Liver (tissue), 7 donors: ENCODE measurements at regions not wholly inside any gene's neighbourhood (a gene's known extent, or its start where the extent isn't known, plus 50 kb on each side); places are given as distances from the start of the nearest gene placed in this dataset.

Source experiments
- DNase-seq: peaks from one replicate; pipeline ENCODE4 v3.0.0-alpha.2; 2017; ENCODE audit warnings: low spot score
- H3K27ac ChIP-seq, 2 donors: one replicate each; pipeline ENCODE4 v1.7.0; 2013; ENCODE audit warnings: inconsistent platforms in 2 of 2, low read length in 2 of 2, control low read depth in 1 of 2, low read depth in 1 of 2, mild to moderate bottlenecking in 1 of 2
- H3K27me3 ChIP-seq, 4 donors: one replicate each; pipeline versions ENCODE4 v1.6.1 to v1.7.0; 2013; ENCODE audit warnings: low read length in 3 of 4, inconsistent platforms in 1 of 4, mild to moderate bottlenecking in 1 of 4, moderate library complexity in 1 of 4; ENCODE audit not compliant: control insufficient read depth in 4 of 4, insufficient read depth in 4 of 4
- H3K36me3 ChIP-seq, 4 donors: one replicate each; pipeline versions ENCODE4 v1.6.1 to v1.7.0; 2013; ENCODE audit warnings: low read length in 3 of 4, mild to moderate bottlenecking in 3 of 4, low read depth in 1 of 4, moderate library complexity in 1 of 4; ENCODE audit not compliant: control insufficient read depth in 4 of 4, insufficient read depth in 3 of 4
- H3K4me1 ChIP-seq, 4 donors: one replicate each; pipeline versions ENCODE4 v1.6.1 to v1.7.0; 2013; ENCODE audit warnings: low read length in 3 of 4, mild to moderate bottlenecking in 3 of 4, moderate library complexity in 1 of 4; ENCODE audit not compliant: control insufficient read depth in 4 of 4, insufficient read depth in 4 of 4
- H3K4me3 ChIP-seq, 3 donors: one replicate each; pipeline versions ENCODE4 v1.6.1 to v1.7.0; 2013; ENCODE audit warnings: low read length in 3 of 3, control low read depth in 1 of 3, low read depth in 1 of 3, mild to moderate bottlenecking in 1 of 3
- H3K9ac ChIP-seq, 2 donors: one replicate each; pipeline ENCODE4 v1.7.0; 2013; ENCODE audit warnings: low read length in 2 of 2, mild to moderate bottlenecking in 2 of 2, moderate library complexity in 2 of 2, control low read depth in 1 of 2, low read depth in 1 of 2
- H3K9me3 ChIP-seq, 4 donors: one replicate each; pipeline versions ENCODE4 v1.6.1 to v1.7.0; 2013; ENCODE audit warnings: low read length in 3 of 4; ENCODE audit not compliant: control insufficient read depth in 4 of 4
- EGR1 ChIP-seq, 2 donors: IDR thresholded peaks; 2 replicates each; pipeline ENCODE4 v1.6.1; 2016 to 2018; ENCODE audit warnings: antibody characterized with exemption in 2 of 2, low read depth in 2 of 2
- FOXA1 ChIP-seq: IDR thresholded peaks from 2 replicates; pipeline ENCODE4 v1.6.1; 2016; ENCODE audit warnings: antibody characterized with exemption
- FOXA2 ChIP-seq: IDR thresholded peaks from 2 replicates; pipeline ENCODE4 v1.6.1; 2016; ENCODE audit warnings: antibody characterized with exemption
- GABPA ChIP-seq, 2 donors: IDR thresholded peaks in 1 of 2; conservative IDR thresholded peaks in 1 of 2; 2 replicates each; pipeline ENCODE4 v1.6.1; 2016; ENCODE audit warnings: antibody characterized with exemption in 2 of 2, mild to moderate bottlenecking in 1 of 2, moderate library complexity in 1 of 2
- HNF4A ChIP-seq, 2 donors: conservative IDR thresholded peaks; 2 replicates each; pipeline ENCODE4 v1.6.1; 2016; ENCODE audit warnings: antibody characterized with exemption in 2 of 2, mild to moderate bottlenecking in 2 of 2
- HNF4G ChIP-seq: IDR thresholded peaks from 2 replicates; pipeline ENCODE4 v1.6.1; 2016; ENCODE audit warnings: antibody characterized with exemption
- JUND ChIP-seq, 2 donors: IDR thresholded peaks; 2 replicates each; pipeline ENCODE4 v1.6.1; 2016; ENCODE audit warnings: antibody characterized with exemption in 2 of 2
- NR2F2 ChIP-seq: IDR thresholded peaks from 2 replicates; pipeline ENCODE4 v1.6.1; 2016; ENCODE audit warnings: antibody characterized with exemption
- RAD21 ChIP-seq, 2 donors: IDR thresholded peaks; 2 replicates each; pipeline ENCODE4 v1.6.1; 2016; ENCODE audit warnings: antibody characterized with exemption in 2 of 2, mild to moderate bottlenecking in 2 of 2
- RXRA ChIP-seq, 2 donors: IDR thresholded peaks; 2 replicates each; pipeline ENCODE4 v1.6.1; 2017 to 2018; ENCODE audit warnings: antibody characterized with exemption in 2 of 2, mild to moderate bottlenecking in 1 of 2
- SP1 ChIP-seq: IDR thresholded peaks from 2 replicates; pipeline ENCODE4 v1.6.1; 2018; ENCODE audit warnings: antibody characterized with exemption, mild to moderate bottlenecking
- TAF1 ChIP-seq: conservative IDR thresholded peaks from 2 replicates; pipeline ENCODE4 v1.6.1; 2016; ENCODE audit warnings: antibody characterized with exemption, mild to moderate bottlenecking
- YY1 ChIP-seq: IDR thresholded peaks from 2 replicates; pipeline ENCODE4 v1.6.1; 2016; ENCODE audit warnings: antibody characterized with exemption, mild to moderate bottlenecking
- WGBS: extraction: QIAGEN DNeasy Blood & Tissue Kit; methylation state at CpG from one replicate; pipeline ENCODE4 v1.1.7; 2013; 5-methylcytosine and 5-hydroxymethylcytosine counted together
- TF ChIP-seq, protein P1 (sequence below): IDR thresholded peaks from 2 replicates; pipeline ENCODE4 v1.6.1; 2016; ENCODE audit warnings: antibody characterized with exemption
- TF ChIP-seq, protein P2 (sequence below): IDR thresholded peaks from 2 replicates; pipeline ENCODE4 v1.6.1; 2016; ENCODE audit warnings: antibody characterized with exemption
- donor health status: healthy.
- donor health status: healthy.
- donor health status: healthy.
- donor health status: healthy.

DNA sequence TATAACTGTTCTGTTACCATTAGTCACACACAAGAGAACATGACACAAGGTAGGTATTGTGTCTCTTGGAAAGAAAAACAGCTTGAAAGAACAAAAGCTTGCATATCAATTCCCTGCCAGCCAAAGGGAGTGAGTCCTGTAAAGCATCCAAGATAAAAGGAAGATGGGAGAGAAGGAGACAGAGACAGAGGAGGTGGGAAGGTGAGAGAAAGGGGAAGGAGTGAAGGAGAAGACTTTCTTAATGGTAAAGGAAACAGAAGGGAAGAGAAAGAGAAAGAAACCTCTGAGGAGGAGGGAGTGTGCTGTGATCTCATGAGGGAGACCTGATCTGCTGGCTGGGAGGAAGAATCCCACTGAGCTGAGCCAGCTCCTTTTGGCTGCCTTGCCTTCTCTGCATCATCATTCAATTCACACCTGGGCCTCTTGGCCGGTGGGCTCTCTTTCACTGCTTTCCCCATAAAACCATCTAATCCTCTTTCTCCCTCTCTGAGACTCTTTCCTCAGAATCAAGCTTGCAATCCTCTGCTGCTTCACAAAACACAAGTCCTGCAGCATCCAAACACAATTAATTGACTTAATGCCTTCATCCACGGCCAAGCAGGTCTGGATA lies 271.6 kb downstream of the ABCC12 start:
- H3K27ac ChIP-seq: no peak overlapping the region
- no peaks in the 10 kb centered on the region for H3K4me1 ChIP-seq
- H3K9ac ChIP-seq: no peak overlapping the region
- WGBS: 17% methylated on average over 2 of the region's 2 CpGs
- no peak for DNase-seq
- H3K27me3 ChIP-seq: peaks cover 0 to 5% (median 0%) of the 10 kb centered on the region in 4 donors
- TF ChIP-seq TAF1 (no peak), GABPA (IDR thresholded peaks at IDR 0.05 in 1 of 2, conservative IDR thresholded peaks at IDR 0.05 in 1 of 2) (no peak), FOXA2 (no peak)
- H3K36me3 ChIP-seq: no peaks in the 10 kb centered on the region
- H3K9me3 ChIP-seq: no peaks in the 10 kb centered on the region
- H3K4me3 ChIP-seq: no peak overlapping the region

DNA sequence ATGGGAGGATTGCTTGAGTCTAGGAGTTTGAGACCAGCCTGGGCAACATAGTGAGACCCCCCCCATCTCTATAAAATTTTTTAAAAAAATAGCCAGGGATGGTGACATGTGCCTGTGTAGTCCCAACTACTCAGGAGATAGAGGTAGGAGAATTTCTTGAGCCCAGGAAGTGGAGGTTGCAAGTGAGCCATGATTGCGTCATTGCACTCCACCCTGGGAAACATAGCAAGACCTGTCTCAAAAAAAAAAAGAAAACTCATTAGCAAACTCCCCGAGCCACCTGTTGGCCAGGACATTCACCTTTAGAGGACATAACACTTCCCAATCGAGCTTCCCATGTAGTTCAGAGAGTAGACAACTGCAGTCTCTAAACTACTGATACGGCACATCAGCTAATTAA lies 274.2 kb downstream of the ABCC12 start:
- H3K4me1 ChIP-seq: no peaks in the 10 kb centered on the region
- WGBS: 70% methylated on average over 4 of the region's 4 CpGs
- no peak overlapping the region for H3K9ac ChIP-seq
- H3K36me3 ChIP-seq: no peaks in the 10 kb centered on the region
- H3K9me3 ChIP-seq: no peaks in the 10 kb centered on the region
- H3K27ac ChIP-seq: no peak overlapping the region
- DNase-seq: no peak
- no peaks in the 10 kb centered on the region for H3K27me3 ChIP-seq
- TF ChIP-seq, protein P1, sequence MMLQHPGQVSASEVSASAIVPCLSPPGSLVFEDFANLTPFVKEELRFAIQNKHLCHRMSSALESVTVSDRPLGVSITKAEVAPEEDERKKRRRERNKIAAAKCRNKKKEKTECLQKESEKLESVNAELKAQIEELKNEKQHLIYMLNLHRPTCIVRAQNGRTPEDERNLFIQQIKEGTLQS: no peak
- no peak for TF ChIP-seq HNF4G
- no peak for TF ChIP-seq FOXA2
- no peak for TF ChIP-seq NR2F2
- no peak for TF ChIP-seq EGR1 (IDR thresholded peaks at IDR 0.05; ENCODE audit: low read depth in 2 of 2)
- TF ChIP-seq, protein P2, sequence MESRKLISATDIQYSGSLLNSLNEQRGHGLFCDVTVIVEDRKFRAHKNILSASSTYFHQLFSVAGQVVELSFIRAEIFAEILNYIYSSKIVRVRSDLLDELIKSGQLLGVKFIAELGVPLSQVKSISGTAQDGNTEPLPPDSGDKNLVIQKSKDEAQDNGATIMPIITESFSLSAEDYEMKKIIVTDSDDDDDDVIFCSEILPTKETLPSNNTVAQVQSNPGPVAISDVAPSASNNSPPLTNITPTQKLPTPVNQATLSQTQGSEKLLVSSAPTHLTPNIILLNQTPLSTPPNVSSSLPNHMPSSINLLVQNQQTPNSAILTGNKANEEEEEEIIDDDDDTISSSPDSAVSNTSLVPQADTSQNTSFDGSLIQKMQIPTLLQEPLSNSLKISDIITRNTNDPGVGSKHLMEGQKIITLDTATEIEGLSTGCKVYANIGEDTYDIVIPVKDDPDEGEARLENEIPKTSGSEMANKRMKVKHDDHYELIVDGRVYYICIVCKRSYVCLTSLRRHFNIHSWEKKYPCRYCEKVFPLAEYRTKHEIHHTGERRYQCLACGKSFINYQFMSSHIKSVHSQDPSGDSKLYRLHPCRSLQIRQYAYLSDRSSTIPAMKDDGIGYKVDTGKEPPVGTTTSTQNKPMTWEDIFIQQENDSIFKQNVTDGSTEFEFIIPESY: no peak
- no peak for TF ChIP-seq HNF4A (conservative IDR thresholded peaks at IDR 0.05)
- no peak for TF ChIP-seq RXRA (IDR thresholded peaks at IDR 0.05)
- TF ChIP-seq YY1: no peak
- TF ChIP-seq JUND (IDR thresholded peaks at IDR 0.05): no peak
- no peak for TF ChIP-seq TAF1
- TF ChIP-seq SP1: no peak
- TF ChIP-seq FOXA1: no peak
- no peak overlapping the region for H3K4me3 ChIP-seq

DNA sequence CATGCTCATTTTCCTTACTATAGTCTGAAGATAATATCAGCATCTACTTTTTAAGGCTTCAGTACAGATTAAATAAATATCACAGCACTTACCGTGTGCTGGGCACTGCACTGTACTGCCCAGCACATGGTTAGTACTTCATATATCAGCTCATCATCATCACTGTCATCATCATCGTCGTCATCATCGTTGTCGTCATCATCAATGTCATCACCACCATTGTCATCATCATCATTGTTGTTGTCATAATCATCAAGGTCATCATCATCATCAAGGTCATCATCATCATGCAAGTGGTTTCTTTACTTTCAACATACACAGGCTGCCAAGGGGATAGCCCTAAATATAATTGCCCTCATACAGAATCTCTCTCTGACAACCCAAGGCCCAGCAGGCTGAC lies 275.1 kb downstream of the ABCC12 start:
- Histone ChIP-seq H3K27ac (no peak overlapping the region), H3K9me3 (no peaks in the 10 kb centered on the region), H3K4me3 (no peak overlapping the region), H3K4me1 (no peaks in the 10 kb centered on the region), H3K27me3 (no peaks in the 10 kb centered on the region), H3K9ac (no peak overlapping the region), H3K36me3 (no peaks in the 10 kb centered on the region)
- no peak for DNase-seq
- TF ChIP-seq SP1 (no peak), RAD21 (IDR thresholded peaks at IDR 0.05) (no peak), TAF1 (no peak), FOXA2 (no peak), NR2F2 (no peak)
- TF ChIP-seq, protein P1: no peak
- 90% methylated on average over 5 of the region's 5 CpGs for WGBS
